GM23338 (cell line): ENCODE measurements at regions not wholly inside any gene's neighbourhood (a gene's known extent, or its start where the extent isn't known, plus 50 kb on each side); places are given as distances from the start of the nearest gene placed in this dataset.

Source experiments
- ATAC-seq: fragments of 200-7000 bp; cut with Tn5 transposase; 3 replicates; pipeline ENCODE4 v1.9.1; 2020
- DNase-seq: peaks from one replicate; pipeline ENCODE4 v3.0.0-alpha.2; 2015; ENCODE audit warnings: low spot score
- H2AFZ ChIP-seq: fragments of 200-600 bp; sonication (generic); 2 replicates; pipeline ENCODE4 v1.8.0; 2016; ENCODE audit warnings: antibody characterized with exemption, mild to moderate bottlenecking, moderate library complexity
- H3F3A ChIP-seq: fragments of 200-600 bp; sonication (generic); replicated peaks from 2 replicates; pipeline ENCODE4 v1.8.0; 2017; ENCODE audit warnings: antibody characterized with exemption, mixed run types, low read depth
- H3K27ac ChIP-seq: fragments of 200-600 bp; sonication (generic); 2 replicates; pipeline ENCODE4 v1.6.1; 2016; ENCODE audit warnings: low read depth
- H3K27me3 ChIP-seq: fragments of 200-600 bp; sonication (generic); 2 replicates; pipeline ENCODE4 v1.8.0; 2016; ENCODE audit warnings: mild to moderate bottlenecking, mixed run types, moderate library complexity; ENCODE audit not compliant: insufficient read depth
- H3K36me3 ChIP-seq: fragments of 200-600 bp; sonication (generic); 2 replicates; pipeline ENCODE4 v1.8.0; 2016; ENCODE audit warnings: mild to moderate bottlenecking; ENCODE audit not compliant: insufficient read depth
- H3K4me1 ChIP-seq: fragments of 200-600 bp; sonication (generic); 2 replicates; pipeline ENCODE4 v1.8.0; 2016; ENCODE audit warnings: mild to moderate bottlenecking, moderate library complexity; ENCODE audit not compliant: insufficient read depth
- H3K4me2 ChIP-seq: fragments of 200-600 bp; sonication (generic); 2 replicates; pipeline ENCODE4 v1.7.1; 2017; ENCODE audit warnings: mixed run types
- H3K4me3 ChIP-seq: fragments of 200-600 bp; sonication (generic); 2 replicates; pipeline ENCODE4 v1.6.1; 2016; ENCODE audit warnings: mixed run types
- H3K79me2 ChIP-seq: fragments of 200-600 bp; sonication (generic); replicated peaks from 2 replicates; pipeline ENCODE4 v1.8.0; 2017; ENCODE audit warnings: mild to moderate bottlenecking; ENCODE audit not compliant: insufficient read depth
- H3K9me2 ChIP-seq: fragments of 200-600 bp; sonication (generic); 2 replicates; pipeline ENCODE4 v1.8.0; 2017; ENCODE audit not compliant: insufficient read depth
- H4K20me1 ChIP-seq: fragments of 200-600 bp; sonication (generic); replicated peaks from 2 replicates; pipeline ENCODE4 v1.8.0; 2017; ENCODE audit warnings: mild to moderate bottlenecking; ENCODE audit not compliant: insufficient read depth
- H3K27ac Mint-ChIP-seq: 2 replicates; pipeline ENCODE4 v1.8.0; 2020; ENCODE audit warnings: inconsistent platforms, mild to moderate bottlenecking, moderate library complexity, mixed read lengths
- H3K27me3 Mint-ChIP-seq: 3 replicates; pipeline ENCODE4 v1.8.0; 2022; ENCODE audit warnings: low read depth, mild to moderate bottlenecking, moderate library complexity, mixed read lengths, inconsistent platforms; ENCODE audit not compliant: insufficient read depth, poor library complexity
- H3K36me3 Mint-ChIP-seq: 3 replicates; pipeline ENCODE4 v1.8.0; 2021; ENCODE audit warnings: low read depth, mild to moderate bottlenecking, inconsistent platforms, moderate library complexity, mixed read lengths
- H3K4me1 Mint-ChIP-seq: 3 replicates; pipeline ENCODE4 v1.8.0; 2020; ENCODE audit warnings: mild to moderate bottlenecking, inconsistent platforms, mixed read lengths
- H3K4me3 Mint-ChIP-seq: 3 replicates; pipeline ENCODE4 v1.8.0; 2021; ENCODE audit warnings: moderate library complexity, mild to moderate bottlenecking, inconsistent platforms, mixed read lengths
- H3K9me3 Mint-ChIP-seq: 3 replicates; pipeline ENCODE4 v1.8.0; 2020; ENCODE audit warnings: moderate library complexity, mild to moderate bottlenecking, inconsistent platforms, mixed read lengths
- CREB1 ChIP-seq: fragments of 250-450 bp; sonication (Bioruptor Pico); IDR thresholded peaks from 2 replicates; pipeline ENCODE4 v1.5.0; 2020; ENCODE audit warnings: low read depth, mild to moderate bottlenecking, moderate library complexity
- EZH2 ChIP-seq: fragments of 200-600 bp; sonication (generic); IDR thresholded peaks from one replicate; pipeline ENCODE4 v1.8.0; 2017; ENCODE audit warnings: antibody characterized with exemption, mild to moderate bottlenecking, low read depth; ENCODE audit not compliant: unreplicated experiment
- EZH2phosphoT487 ChIP-seq: fragments of 200-600 bp; sonication (generic); IDR thresholded peaks from one replicate; pipeline ENCODE4 v1.8.1; 2018; ENCODE audit warnings: antibody characterized with exemption; ENCODE audit not compliant: unreplicated experiment
- NANOG ChIP-seq: IDR thresholded peaks from 2 replicates; pipeline ENCODE4 v1.6.1; 2016; ENCODE audit warnings: antibody characterized with exemption, borderline replicate concordance
- STAT1 ChIP-seq: IDR thresholded peaks from one replicate; pipeline ENCODE4 v1.6.1; 2016; ENCODE audit warnings: antibody characterized with exemption; ENCODE audit not compliant: unreplicated experiment
- ZNF114 ChIP-seq: fragments of 250-450 bp; sonication (Bioruptor Pico); IDR thresholded peaks from 2 replicates; pipeline ENCODE4 v1.5.0; 2020; ENCODE audit warnings: mild to moderate bottlenecking, moderate library complexity
- ZNF331 ChIP-seq: fragments of 250-450 bp; sonication (Bioruptor Pico); IDR thresholded peaks from 2 replicates; pipeline ENCODE4 v1.5.0; 2020; ENCODE audit warnings: low read depth, mild to moderate bottlenecking, moderate library complexity
- TF ChIP-seq, protein P1 (sequence below): IDR thresholded peaks from one replicate; pipeline ENCODE4 v1.6.1; 2018; ENCODE audit warnings: antibody characterized with exemption; ENCODE audit not compliant: unreplicated experiment
- TF ChIP-seq, protein P2 (sequence below), 2 experiments: fragments of 200-600 bp in 1 of 2; sonication (generic) in 1 of 2; conservative IDR thresholded peaks; 2 replicates each; pipeline versions ENCODE4 v1.5.1 to v1.6.1; 2016 to 2017; ENCODE audit warnings: antibody characterized with exemption in 2 of 2, low read depth in 2 of 2, mild to moderate bottlenecking in 2 of 2, moderate library complexity in 1 of 2
- TF ChIP-seq, protein P3 (sequence below): fragments of 250-450 bp; sonication (Bioruptor Pico); IDR thresholded peaks from 2 replicates; pipeline ENCODE4 v1.5.0; 2020; ENCODE audit warnings: mild to moderate bottlenecking, moderate library complexity

DNA sequence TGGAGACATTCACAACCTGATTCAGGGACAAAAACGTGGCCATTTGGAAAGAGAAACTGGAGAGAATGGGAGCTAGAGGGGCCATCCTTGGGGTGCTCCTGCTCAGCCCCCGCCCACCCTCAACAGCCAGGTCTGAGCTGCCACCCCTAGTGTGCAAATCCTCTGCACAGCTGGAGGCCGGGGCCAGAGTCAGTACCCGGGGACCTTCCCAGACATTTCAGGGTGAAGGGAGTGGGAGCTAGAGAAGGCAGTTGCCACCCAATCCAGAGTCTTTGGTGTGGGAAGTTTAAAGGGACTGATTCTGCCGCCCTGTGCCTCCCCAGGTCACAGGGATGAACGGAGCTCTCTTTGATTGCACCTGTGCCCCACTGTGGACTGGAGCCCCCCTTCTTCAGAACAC is 397.4 kb downstream of the MATN1 start:
- Histone ChIP-seq H3K4me1 (no peaks in the 10 kb centered on the region), H2AFZ (no peak overlapping the region), H3K9me2 (no peaks in the 10 kb centered on the region), H3K4me2 (no peak overlapping the region), H3K27ac (no peak overlapping the region), H3K79me2 (no peaks in the 10 kb centered on the region), H3K36me3 (no peaks in the 10 kb centered on the region), H3K4me3 (no peak overlapping the region), H3F3A (no peaks in the 10 kb centered on the region), H4K20me1 (no peaks in the 10 kb centered on the region), H3K27me3 (no peaks in the 10 kb centered on the region)
- DNase-seq (no peak), ATAC-seq (no peak)
- H3K36me3 Mint-ChIP-seq: no peaks in the 10 kb centered on the region
- H3K27ac Mint-ChIP-seq: no peak overlapping the region
- H3K4me1 Mint-ChIP-seq: no peaks in the 10 kb centered on the region; the same call in 2 of the 3 replicates
- TF ChIP-seq, protein P1, sequence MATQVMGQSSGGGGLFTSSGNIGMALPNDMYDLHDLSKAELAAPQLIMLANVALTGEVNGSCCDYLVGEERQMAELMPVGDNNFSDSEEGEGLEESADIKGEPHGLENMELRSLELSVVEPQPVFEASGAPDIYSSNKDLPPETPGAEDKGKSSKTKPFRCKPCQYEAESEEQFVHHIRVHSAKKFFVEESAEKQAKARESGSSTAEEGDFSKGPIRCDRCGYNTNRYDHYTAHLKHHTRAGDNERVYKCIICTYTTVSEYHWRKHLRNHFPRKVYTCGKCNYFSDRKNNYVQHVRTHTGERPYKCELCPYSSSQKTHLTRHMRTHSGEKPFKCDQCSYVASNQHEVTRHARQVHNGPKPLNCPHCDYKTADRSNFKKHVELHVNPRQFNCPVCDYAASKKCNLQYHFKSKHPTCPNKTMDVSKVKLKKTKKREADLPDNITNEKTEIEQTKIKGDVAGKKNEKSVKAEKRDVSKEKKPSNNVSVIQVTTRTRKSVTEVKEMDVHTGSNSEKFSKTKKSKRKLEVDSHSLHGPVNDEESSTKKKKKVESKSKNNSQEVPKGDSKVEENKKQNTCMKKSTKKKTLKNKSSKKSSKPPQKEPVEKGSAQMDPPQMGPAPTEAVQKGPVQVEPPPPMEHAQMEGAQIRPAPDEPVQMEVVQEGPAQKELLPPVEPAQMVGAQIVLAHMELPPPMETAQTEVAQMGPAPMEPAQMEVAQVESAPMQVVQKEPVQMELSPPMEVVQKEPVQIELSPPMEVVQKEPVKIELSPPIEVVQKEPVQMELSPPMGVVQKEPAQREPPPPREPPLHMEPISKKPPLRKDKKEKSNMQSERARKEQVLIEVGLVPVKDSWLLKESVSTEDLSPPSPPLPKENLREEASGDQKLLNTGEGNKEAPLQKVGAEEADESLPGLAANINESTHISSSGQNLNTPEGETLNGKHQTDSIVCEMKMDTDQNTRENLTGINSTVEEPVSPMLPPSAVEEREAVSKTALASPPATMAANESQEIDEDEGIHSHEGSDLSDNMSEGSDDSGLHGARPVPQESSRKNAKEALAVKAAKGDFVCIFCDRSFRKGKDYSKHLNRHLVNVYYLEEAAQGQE: no peak
- TF ChIP-seq ZNF114 (CRISPR knock-in tag) (no peak), ZNF331 (no peak), CREB1 (CRISPR knock-in tag) (no peak), EZH2 (no peak), STAT1 (no peak), NANOG (no peak), EZH2phosphoT487 (no peak)
- TF ChIP-seq, protein P2, sequence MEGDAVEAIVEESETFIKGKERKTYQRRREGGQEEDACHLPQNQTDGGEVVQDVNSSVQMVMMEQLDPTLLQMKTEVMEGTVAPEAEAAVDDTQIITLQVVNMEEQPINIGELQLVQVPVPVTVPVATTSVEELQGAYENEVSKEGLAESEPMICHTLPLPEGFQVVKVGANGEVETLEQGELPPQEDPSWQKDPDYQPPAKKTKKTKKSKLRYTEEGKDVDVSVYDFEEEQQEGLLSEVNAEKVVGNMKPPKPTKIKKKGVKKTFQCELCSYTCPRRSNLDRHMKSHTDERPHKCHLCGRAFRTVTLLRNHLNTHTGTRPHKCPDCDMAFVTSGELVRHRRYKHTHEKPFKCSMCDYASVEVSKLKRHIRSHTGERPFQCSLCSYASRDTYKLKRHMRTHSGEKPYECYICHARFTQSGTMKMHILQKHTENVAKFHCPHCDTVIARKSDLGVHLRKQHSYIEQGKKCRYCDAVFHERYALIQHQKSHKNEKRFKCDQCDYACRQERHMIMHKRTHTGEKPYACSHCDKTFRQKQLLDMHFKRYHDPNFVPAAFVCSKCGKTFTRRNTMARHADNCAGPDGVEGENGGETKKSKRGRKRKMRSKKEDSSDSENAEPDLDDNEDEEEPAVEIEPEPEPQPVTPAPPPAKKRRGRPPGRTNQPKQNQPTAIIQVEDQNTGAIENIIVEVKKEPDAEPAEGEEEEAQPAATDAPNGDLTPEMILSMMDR (conservative IDR thresholded peaks at IDR 0.05; ENCODE audit: low read depth in 2 of 2): no peak
- TF ChIP-seq, protein P3, sequence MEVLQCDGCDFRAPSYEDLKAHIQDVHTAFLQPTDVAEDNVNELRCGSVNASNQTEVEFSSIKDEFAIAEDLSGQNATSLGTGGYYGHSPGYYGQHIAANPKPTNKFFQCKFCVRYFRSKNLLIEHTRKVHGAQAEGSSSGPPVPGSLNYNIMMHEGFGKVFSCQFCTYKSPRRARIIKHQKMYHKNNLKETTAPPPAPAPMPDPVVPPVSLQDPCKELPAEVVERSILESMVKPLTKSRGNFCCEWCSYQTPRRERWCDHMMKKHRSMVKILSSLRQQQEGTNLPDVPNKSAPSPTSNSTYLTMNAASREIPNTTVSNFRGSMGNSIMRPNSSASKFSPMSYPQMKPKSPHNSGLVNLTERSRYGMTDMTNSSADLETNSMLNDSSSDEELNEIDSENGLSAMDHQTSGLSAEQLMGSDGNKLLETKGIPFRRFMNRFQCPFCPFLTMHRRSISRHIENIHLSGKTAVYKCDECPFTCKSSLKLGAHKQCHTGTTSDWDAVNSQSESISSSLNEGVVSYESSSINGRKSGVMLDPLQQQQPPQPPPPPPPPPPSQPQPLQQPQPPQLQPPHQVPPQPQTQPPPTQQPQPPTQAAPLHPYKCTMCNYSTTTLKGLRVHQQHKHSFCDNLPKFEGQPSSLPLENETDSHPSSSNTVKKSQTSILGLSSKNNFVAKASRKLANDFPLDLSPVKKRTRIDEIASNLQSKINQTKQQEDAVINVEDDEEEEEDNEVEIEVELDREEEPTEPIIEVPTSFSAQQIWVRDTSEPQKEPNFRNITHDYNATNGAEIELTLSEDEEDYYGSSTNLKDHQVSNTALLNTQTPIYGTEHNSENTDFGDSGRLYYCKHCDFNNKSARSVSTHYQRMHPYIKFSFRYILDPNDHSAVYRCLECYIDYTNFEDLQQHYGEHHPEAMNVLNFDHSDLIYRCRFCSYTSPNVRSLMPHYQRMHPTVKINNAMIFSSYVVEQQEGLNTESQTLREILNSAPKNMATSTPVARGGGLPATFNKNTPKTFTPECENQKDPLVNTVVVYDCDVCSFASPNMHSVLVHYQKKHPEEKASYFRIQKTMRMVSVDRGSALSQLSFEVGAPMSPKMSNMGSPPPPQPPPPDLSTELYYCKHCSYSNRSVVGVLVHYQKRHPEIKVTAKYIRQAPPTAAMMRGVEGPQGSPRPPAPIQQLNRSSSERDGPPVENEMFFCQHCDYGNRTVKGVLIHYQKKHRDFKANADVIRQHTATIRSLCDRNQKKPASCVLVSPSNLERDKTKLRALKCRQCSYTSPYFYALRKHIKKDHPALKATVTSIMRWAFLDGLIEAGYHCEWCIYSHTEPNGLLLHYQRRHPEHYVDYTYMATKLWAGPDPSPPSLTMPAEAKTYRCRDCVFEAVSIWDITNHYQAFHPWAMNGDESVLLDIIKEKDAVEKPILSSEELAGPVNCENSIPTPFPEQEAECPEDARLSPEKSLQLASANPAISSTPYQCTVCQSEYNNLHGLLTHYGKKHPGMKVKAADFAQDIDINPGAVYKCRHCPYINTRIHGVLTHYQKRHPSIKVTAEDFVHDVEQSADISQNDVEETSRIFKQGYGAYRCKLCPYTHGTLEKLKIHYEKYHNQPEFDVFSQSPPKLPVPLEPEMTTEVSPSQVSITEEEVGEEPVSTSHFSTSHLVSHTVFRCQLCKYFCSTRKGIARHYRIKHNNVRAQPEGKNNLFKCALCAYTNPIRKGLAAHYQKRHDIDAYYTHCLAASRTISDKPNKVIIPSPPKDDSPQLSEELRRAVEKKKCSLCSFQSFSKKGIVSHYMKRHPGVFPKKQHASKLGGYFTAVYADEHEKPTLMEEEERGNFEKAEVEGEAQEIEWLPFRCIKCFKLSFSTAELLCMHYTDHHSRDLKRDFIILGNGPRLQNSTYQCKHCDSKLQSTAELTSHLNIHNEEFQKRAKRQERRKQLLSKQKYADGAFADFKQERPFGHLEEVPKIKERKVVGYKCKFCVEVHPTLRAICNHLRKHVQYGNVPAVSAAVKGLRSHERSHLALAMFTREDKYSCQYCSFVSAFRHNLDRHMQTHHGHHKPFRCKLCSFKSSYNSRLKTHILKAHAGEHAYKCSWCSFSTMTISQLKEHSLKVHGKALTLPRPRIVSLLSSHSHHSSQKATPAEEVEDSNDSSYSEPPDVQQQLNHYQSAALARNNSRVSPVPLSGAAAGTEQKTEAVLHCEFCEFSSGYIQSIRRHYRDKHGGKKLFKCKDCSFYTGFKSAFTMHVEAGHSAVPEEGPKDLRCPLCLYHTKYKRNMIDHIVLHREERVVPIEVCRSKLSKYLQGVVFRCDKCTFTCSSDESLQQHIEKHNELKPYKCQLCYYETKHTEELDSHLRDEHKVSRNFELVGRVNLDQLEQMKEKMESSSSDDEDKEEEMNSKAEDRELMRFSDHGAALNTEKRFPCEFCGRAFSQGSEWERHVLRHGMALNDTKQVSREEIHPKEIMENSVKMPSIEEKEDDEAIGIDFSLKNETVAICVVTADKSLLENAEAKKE (CRISPR knock-in tag): no peak
- no peak overlapping the region for H3K4me3 Mint-ChIP-seq
- H3K27me3 Mint-ChIP-seq: peaks cover 7% of the 10 kb centered on the region
- no peaks in the 10 kb centered on the region for H3K9me3 Mint-ChIP-seq
